Calu3 (cell line): ENCODE measurements at regions not wholly inside any gene's neighbourhood (a gene's known extent, or its start where the extent isn't known, plus 50 kb on each side); places are given as distances from the start of the nearest gene placed in this dataset.

ENCODE experiments used
- BruUV-seq: library from RNA; stranded (reverse); fragments of 400-500 nt; replicated peaks from 2 replicates; lab custom pipeline; 2021; lab: Mats Ljungman, UMichigan
- CTCF ChIA-PET: fragments of 300-600 bp; sonication (Branson Sonifier 250); formaldehyde crosslinking; loops from one replicate; lab custom pipeline; 2022; ENCODE audit warnings: antibody characterized with exemption; lab: Charles Lee
- DNase-seq: peaks from one replicate; pipeline ENCODE4 v3.0.0; 2022
- H3K27ac Mint-ChIP-seq: one replicate; pipeline ENCODE4 v1.8.0; 2022; ENCODE audit warnings: mixed read lengths; ENCODE audit not compliant: unreplicated experiment
- H3K27me3 Mint-ChIP-seq: one replicate; pipeline ENCODE4 v1.8.0; 2022; ENCODE audit warnings: mixed read lengths; ENCODE audit not compliant: unreplicated experiment
- H3K36me3 Mint-ChIP-seq: one replicate; pipeline ENCODE4 v1.8.0; 2022; ENCODE audit warnings: mild to moderate bottlenecking, moderate library complexity, mixed read lengths; ENCODE audit not compliant: insufficient read depth, unreplicated experiment
- H3K4me1 Mint-ChIP-seq: one replicate; pipeline ENCODE4 v1.8.0; 2022; ENCODE audit warnings: mild to moderate bottlenecking, low read depth, mixed read lengths; ENCODE audit not compliant: unreplicated experiment
- H3K4me3 Mint-ChIP-seq: one replicate; pipeline ENCODE4 v1.8.0; 2022; ENCODE audit warnings: mild to moderate bottlenecking, low read depth, moderate library complexity, mixed read lengths; ENCODE audit not compliant: unreplicated experiment
- H3K9me3 Mint-ChIP-seq: one replicate; pipeline ENCODE4 v1.8.0; 2022; ENCODE audit warnings: low read depth, mixed read lengths; ENCODE audit not compliant: unreplicated experiment
- CTCF ChIP-seq: fragments of 200-600 bp; IDR thresholded peaks from one replicate; pipeline ENCODE4 v1.8.0; 2022; ENCODE audit warnings: antibody characterized with exemption; ENCODE audit not compliant: unreplicated experiment
- intact Hi-C: fragments of 100-400 bp; cut with micrococcal nuclease; formaldehyde crosslinking; loops from one replicate; pipeline ENCODE4 v1.10.0; 2022; ENCODE audit not compliant: unreplicated experiment

- TF ChIP-seq CTCF: no peak
- Mint-ChIP-seq H3K27ac (no peak overlapping the region), H3K4me1 (no peaks in the 10 kb centered on the region), H3K27me3 (no peaks in the 10 kb centered on the region), H3K36me3 (no peaks in the 10 kb centered on the region), H3K4me3 (no peak overlapping the region), H3K9me3 (peaks cover 8% of the 10 kb centered on the region)
- no peak for DNase-seq
- CTCF ChIA-PET: no interaction called here
- BruUV-seq: no TSS peak
- intact Hi-C loops: no loop called here
These were observed 452.3 kb upstream of the MDGA2 start for GRCh38 chr14:48127674-48128073.

DNA sequence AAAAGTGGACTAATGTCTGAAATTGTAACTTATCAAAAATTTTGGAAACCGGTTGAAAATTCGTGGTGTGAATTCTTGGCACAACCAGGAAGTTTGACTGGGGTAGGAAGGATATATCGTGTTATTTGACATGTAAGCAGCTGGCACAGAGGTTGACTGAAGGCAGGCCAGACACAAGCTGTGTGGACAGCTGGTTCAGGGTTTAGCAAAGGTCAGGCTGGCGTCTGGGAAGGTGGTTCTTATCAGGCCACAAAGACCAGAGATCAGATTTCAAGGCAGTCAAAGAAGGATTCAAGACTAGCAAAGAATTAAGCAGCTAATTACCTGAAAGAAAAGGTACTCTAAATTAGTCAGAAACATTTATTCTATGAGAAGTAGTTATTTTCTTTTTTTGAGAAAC, 450.2 kb upstream of the MDGA2 start:
- Mint-ChIP-seq H3K27me3 (no peaks in the 10 kb centered on the region), H3K36me3 (no peaks in the 10 kb centered on the region), H3K9me3 (peaks cover 8% of the 10 kb centered on the region), H3K27ac (no peak overlapping the region), H3K4me3 (no peak overlapping the region), H3K4me1 (no peaks in the 10 kb centered on the region)
- BruUV-seq: no TSS peak
- intact Hi-C loops: no loop called here
- no peak for DNase-seq
- no peak for TF ChIP-seq CTCF
- CTCF ChIA-PET: no interaction called here

DNA sequence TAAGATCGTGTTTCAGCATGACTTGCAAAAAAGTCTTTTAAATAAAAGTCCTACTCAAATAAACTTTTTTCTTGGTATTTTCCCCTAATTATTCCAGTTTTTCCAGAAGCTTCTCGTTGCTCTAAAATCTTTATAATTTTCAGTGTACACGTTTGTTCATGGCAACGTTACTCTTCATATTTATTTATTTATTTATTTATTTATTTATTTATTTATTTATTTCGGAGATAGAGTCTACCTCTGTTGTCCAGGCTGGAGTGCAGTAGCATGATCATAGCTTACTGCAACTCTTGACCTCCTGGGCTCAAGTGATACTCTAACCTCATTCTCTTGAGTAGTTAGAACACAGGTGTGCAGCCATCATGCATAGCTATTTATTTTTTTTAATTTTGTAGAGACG, 438.3 kb upstream of the MDGA2 start:
- Mint-ChIP-seq H3K4me3 (no peak overlapping the region), H3K27me3 (no peaks in the 10 kb centered on the region), H3K4me1 (no peaks in the 10 kb centered on the region), H3K9me3 (peaks cover 7% of the 10 kb centered on the region), H3K27ac (no peak overlapping the region), H3K36me3 (no peaks in the 10 kb centered on the region)
- no TSS peak for BruUV-seq
- TF ChIP-seq CTCF: no peak
- intact Hi-C loops: no loop called here
- no peak for DNase-seq
- CTCF ChIA-PET: no interaction called here

DNA sequence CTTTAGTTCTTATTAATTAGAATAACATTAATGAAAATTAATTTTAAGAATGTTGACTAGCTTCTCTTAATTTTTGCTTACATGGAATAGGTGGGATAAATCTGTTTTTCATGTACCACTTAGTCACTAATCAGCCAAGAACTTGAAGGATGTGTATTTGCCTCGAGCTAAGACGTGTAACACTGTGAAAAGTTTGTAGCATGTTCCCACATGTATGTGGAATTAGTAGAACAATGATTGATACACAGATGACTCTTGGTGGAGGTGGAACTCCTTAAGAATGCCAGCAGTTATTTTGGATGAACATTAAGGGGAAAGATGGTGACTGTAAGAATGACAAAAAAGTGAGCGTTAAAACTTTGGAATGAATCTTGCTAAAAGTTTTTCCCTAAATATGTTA, 435.7 kb upstream of the MDGA2 start:
- Mint-ChIP-seq H3K4me1 (no peaks in the 10 kb centered on the region), H3K27ac (no peak overlapping the region), H3K36me3 (no peaks in the 10 kb centered on the region), H3K4me3 (no peak overlapping the region), H3K27me3 (no peaks in the 10 kb centered on the region), H3K9me3 (peaks cover 5% of the 10 kb centered on the region)
- CTCF ChIA-PET: no interaction called here
- BruUV-seq: no TSS peak
- intact Hi-C loops: no loop called here
- no peak for TF ChIP-seq CTCF
- no peak for DNase-seq
